ENCODE measurements at regions not wholly inside any gene's neighbourhood (a gene's known extent, or its start where the extent isn't known, plus 50 kb on each side); places are given as distances from the start of the nearest gene placed in this dataset.

DNA sequence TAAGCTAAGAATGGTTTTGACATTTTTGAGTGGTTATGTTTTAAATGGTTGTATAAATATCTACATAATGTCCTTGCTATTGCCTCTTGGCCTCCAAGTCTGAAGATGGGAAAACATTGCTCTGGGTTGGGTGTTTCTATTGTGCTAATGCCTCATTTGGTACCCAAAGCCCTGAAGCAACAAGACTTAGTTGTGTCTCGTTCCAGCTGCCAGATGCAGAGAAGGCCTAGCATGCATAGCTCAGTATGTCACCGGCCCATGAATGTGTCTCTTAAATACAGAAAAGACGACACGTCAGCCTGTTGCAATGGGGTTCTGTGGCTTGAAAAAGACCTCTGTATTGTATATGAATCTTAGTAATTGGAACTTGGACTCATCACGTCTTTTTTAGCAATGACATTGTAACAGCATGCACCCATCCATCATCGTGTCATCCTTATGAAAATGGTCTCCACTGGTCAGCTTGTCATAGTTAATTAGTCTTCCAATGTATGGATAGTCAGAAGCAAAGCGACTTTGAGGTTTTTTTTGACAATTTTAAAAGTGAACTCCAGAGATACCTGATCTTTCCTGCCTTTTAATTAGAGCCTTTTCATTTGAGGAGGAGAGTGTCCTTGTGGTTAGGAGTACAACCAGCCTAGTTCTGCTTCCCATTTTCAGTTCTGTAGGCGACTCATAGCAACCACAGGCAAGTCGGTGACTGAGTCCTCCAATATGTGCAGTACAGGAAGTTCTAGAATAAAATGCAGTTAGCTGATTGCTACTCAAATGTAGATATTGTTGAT, 126.4 kb upstream of the GATB start:
- no peak for DNase-seq (ENCODE audit: low read depth)

- no peak for DNase-seq (ENCODE audit: low read depth)
These were observed 124.3 kb upstream of the GATB start for GRCh38 chr4:151885123-151885522.

DNA sequence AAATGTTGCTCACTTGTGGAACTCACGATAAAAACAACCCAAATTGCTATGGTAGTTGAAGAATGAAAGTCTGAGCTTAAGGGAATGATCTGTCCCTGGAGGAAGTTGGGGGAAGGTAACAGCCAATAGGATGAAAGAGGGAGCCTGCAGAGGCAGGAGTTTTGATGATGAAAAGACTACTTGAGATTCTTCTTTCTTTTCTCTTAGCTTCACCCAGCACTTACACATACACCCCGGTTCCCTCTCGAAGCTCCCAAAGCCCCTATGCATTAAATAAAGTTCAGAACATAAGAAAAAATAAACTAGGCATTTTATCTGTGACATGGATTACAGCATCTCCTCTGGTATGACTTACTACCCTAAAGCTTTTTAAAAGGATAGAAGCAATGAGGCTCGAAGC, 122.9 kb upstream of the GATB start:
- DNase-seq (ENCODE audit: low read depth): no peak

DNA sequence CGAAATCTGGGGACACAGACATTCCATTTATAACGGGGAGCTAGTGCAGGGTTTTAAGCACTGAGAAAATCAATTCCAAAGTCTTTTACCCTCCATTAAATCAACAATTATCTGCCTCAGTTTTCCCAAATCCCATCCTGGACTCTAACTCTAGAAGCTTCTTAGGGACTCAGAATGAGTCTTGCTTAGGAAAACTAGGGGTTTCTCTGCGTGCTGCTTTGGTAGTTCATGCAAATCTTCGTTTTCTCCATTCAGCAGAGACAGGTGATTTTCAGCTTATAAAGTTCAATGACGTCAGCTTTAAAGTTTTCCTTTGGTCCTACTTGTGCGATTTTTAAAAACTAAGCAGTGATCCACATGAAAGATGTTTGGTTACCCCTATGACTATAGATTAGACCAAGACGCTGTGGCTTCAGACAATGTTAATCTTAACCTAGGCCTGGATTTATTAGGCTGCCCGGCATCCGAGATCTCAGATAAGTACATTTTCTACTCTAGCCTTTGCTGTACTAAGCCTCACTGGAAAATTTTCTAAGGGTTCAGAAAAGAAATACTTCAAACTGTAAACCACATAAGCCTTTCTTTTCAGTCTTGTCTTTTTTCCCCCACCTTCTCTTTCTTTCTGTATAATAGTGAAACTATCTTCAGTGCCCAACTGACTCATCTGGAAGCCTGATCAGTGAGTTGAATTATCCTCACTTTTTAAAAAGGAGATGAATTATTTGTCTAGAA, 121.4 kb upstream of the GATB start:
- no peak for DNase-seq (ENCODE audit: low read depth)

DNA sequence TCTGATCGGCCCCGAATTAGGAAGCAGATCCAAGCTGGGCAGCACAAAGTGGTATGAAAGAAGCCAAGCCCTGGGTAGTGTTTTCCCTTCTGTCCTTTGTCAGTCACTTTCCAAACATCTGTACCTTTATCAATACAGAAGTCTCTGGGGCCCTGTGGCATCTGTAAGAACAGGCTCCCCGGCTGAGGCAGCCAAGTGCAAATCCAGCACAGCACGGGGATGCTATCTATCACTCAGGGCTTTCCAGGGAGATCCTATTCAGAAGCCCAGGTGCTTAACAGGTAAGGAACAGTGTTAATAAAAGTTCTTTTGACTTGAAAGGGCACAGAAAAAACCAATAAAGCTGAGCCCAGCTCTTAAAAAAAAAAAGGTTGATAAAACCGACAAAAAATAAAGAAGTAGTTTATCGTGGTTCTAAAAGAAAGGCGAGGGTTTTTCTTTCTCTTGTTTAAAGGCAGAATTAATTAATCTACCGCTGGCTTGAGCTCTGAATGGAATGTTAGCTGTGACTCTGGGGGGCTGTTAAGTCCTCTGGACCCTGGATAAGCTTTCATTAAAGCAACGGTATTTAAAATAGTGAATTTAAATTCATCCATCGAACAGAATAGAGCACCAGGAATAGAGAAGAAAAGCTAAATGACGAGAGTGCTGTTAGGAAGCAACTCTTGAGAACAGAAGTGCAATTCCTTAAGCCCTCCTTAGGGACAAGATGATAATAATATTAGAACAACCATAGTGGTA, 119.1 kb upstream of the GATB start:
- DNase-seq (ENCODE audit: low read depth): no peak

DNA sequence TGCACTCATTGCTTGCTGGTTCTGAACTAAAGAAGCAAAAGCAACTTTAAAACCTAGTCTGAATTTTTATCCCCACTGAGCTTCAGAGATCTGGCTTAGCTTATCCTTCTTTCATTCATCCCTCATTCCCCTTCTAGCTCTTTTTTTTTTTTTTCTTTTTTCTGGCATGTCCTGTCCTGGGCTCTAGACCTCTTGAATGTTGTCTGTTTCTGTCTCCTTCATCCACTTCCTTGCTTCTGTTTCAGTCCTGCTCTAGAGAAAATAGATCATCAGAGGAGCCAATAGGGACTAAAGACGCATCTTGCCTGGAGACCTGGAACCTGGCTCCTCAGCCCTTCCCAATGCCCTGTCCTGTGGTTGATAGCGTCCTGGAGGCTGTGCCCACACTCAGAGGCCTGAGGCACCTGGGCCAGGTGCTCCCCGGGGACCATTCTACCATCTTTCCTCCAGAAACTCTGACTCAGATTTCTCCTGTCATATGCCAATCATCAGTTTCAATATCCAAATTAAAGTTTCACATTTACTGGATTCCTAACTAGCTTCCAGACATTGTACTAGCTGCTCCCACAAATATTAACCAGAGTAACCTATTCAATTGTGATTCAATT, 115.7 kb upstream of the GATB start:
- DNase-seq (ENCODE audit: low read depth): no peak

GRCh38 chr4:151874328-151874727, 113.5 kb upstream of the GATB start:
- DNase-seq (ENCODE audit: low read depth): no peak

GRCh38 chr4:151866592-151866918, 105.7 kb upstream of the GATB start:
- no peak for DNase-seq (ENCODE audit: low read depth)

GRCh38 chr4:151865744-151866591, 105.2 kb upstream of the GATB start:
- DNase-seq (ENCODE audit: low read depth): no peak

- DNase-seq (ENCODE audit: low read depth): no peak
These were observed 104.5 kb upstream of the GATB start for GRCh38 chr4:151865312-151865711.

GRCh38 chr4:151864068-151864467, 103.3 kb upstream of the GATB start:
- DNase-seq (ENCODE audit: low read depth): no peak

DNA sequence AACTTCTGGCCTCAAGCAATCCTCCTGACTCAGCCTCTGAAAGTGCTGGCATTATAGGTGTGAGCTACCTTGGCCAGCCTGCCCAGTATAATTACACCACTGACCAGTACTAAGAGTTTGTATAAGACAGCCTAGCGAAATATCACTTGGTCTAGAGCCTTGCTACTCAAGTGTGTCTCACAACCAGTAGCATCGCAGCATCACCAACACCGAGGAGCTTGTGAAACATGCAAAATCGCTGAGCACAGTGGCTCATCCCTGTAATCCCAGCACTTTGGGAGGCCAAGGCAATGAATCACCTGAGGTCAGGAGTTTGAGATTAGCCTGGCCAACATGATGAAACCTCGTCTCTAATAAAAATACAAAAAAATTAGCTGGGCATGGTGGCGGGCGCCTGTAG, 102.0 kb upstream of the GATB start:
- DNase-seq (ENCODE audit: low read depth): no peak

GRCh38 chr4:151860561-151861093, 99.8 kb upstream of the GATB start:
- DNase-seq (ENCODE audit: low read depth): no peak

GRCh38 chr4:151859641-151860040, 98.8 kb upstream of the GATB start:
- no peak for DNase-seq (ENCODE audit: low read depth)

DNA sequence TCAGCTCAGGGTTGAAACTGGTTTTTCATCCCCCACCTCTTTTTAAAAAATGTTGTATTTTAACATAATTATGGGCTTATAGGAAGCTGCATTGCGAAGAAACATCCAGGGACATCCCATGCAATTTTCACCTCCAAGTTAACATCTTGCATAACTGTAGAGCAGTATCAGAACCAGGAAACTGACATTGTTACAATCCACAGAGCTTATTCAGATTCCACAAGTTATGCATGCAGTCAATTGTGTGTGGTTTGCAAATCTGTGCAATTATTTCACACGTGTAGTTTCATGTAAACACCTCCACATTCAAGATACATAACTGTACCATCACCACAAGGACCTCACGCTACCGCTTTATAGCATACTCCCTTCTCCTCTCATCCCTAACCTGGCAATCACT, 97.5 kb upstream of the GATB start:
- no peak for DNase-seq (ENCODE audit: low read depth)

DNA sequence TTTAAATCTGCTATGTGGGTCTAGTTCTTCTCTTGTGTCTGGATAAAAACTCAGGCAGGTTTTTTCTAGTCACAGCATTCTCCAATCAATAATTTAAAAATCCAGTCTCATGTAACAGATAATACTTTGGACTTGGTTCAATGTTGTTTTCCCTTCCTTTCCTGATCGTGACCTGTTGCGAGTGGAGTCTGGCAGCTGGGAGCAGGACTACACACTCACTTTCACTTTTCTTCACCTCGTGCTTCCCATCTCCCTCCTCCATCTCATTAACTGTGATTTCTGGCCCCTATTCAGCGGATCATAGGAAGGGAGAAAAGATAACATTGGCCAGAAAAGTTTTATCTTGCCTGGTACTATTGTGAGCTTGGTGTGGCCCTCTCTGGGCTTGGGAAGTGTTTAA, 96.6 kb upstream of the GATB start:
- DNase-seq (ENCODE audit: low read depth): no peak

GRCh38 chr4:151855747-151856146, 94.9 kb upstream of the GATB start:
- DNase-seq (ENCODE audit: low read depth): no peak

DNA sequence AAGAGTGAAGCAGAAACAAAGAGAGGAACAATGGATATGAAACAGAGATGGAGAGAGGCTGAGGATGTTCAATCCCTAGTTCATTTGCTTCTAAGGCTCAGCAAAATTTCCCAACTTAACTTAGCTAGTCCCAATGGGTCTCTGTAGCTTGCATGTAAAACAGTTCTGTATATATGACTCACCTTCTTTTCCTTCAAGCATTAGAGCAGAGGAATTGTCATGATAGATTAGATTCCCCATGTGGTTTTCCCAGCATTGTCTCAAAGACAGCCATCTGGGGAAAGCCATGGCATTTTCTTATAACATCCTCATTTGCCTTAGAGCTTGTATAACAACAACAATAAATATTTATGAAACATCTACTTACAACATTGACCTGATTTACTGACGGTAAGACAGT, 93.9 kb upstream of the GATB start:
- no peak for DNase-seq (ENCODE audit: low read depth)

DNA sequence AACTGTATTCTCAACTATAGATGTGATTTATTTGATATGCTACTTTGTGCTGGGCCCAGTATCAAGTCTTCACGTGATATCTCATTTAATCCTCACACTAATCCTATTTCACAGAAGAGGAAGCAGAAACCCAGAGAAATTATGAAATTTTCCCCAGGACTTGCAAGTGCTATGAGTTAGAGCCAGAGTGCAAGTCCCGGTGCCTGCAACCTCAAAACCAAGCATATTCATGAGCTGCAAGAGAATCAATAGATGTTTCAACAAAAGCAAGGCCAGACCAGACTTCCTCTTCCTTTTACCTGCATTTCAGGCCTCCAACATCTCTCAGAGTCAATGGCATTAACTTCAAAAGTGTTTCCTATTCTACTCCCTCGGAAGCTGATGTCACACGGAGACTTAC, 92.2 kb upstream of the GATB start:
- no peak for DNase-seq (ENCODE audit: low read depth)

DNA sequence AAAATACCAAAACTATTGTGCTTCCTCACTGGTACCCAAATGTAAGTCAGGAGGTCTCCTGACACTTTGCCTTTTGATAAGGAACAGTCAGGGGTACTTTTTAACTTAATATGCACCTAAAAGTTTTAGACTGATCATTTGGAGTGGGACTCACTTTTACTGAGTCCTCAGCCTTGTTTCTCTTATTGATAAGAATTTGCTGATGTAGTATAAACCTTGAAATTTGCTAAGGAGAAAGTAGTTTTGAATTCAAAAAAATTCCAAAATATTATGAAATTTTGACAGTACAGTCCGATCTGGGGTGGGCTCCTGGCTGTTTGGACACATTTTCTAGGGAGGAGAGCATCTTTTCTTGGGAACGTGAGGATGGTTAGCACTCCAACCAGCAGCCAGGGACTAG, 91.4 kb upstream of the GATB start:
- DNase-seq (ENCODE audit: low read depth): no peak

DNA sequence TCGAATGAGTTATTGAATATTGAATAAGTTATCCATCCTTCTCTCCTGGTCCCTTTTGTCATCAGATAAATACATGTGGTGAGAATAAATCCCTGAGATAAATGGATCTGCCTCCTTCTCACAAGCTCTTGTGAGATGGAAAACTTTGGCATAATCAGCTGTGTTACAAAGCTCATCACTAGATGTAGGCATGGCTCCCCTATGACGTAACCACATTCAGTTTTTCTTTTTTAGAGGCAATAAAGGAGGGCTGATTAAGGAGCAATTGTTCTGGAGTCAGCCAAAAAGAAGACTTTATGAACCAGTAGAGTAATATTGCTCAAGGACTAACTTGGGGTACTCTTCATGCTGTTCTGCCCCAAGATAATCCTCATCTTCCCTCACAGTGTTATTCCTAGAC, 90.5 kb upstream of the GATB start:
- DNase-seq (ENCODE audit: low read depth): no peak

GRCh38 chr4:151850791-151851213, 90.0 kb upstream of the GATB start:
- DNase-seq (ENCODE audit: low read depth): no peak
